Breast epithelium (tissue), 3 donors: ENCODE measurements at regions not wholly inside any gene's neighbourhood (a gene's known extent, or its start where the extent isn't known, plus 50 kb on each side); places are given as distances from the start of the nearest gene placed in this dataset.

Experiments used
- POLR2A ChIP-seq: fragments of 450-650 bp; IDR thresholded peaks from one replicate; pipeline ENCODE4 v1.6.1; 2016; ENCODE audit warnings: antibody characterized with exemption, mild to moderate bottlenecking, moderate library complexity
- POLR2AphosphoS5 ChIP-seq, 3 donors: sonication (generic); formaldehyde crosslinking; IDR thresholded peaks; one replicate each; pipeline ENCODE4 v1.6.1; 2017; ENCODE audit warnings: antibody characterized with exemption in 3 of 3
- TF ChIP-seq, protein P1 (sequence below), 3 donors: fragments of 450-650 bp; IDR thresholded peaks; one replicate each; pipeline ENCODE4 v1.5.1; 2016 to 2017; ENCODE audit warnings: antibody characterized with exemption in 3 of 3, mild to moderate bottlenecking in 3 of 3, moderate library complexity in 3 of 3

DNA sequence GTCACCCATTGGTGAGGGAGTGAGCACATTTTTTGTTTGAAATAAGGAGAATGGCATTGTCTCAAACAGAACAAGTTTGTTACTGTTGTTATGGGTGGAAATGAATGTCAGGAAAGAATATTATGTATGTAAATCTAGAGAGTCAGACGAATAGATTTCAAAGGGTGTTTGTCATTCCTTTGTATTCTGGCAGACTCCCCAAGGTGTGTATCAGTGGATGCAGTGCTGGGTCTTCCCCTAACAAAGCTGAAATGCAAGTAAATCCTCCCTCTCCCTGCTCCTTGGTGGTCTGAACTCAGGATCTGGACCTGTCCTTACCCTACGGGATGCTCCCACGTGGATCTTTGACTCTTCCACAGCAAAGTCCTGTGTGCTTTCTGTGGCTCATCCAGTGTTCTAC, 139.5 kb upstream of the ZNF516 start:
- TF ChIP-seq, protein P1, sequence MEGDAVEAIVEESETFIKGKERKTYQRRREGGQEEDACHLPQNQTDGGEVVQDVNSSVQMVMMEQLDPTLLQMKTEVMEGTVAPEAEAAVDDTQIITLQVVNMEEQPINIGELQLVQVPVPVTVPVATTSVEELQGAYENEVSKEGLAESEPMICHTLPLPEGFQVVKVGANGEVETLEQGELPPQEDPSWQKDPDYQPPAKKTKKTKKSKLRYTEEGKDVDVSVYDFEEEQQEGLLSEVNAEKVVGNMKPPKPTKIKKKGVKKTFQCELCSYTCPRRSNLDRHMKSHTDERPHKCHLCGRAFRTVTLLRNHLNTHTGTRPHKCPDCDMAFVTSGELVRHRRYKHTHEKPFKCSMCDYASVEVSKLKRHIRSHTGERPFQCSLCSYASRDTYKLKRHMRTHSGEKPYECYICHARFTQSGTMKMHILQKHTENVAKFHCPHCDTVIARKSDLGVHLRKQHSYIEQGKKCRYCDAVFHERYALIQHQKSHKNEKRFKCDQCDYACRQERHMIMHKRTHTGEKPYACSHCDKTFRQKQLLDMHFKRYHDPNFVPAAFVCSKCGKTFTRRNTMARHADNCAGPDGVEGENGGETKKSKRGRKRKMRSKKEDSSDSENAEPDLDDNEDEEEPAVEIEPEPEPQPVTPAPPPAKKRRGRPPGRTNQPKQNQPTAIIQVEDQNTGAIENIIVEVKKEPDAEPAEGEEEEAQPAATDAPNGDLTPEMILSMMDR (IDR thresholded peaks at IDR 0.05): no peak
- TF ChIP-seq POLR2A (no peak), POLR2AphosphoS5 (IDR thresholded peaks at IDR 0.05) (no peak)
